ENCODE measurements at regions not wholly inside any gene's neighbourhood (a gene's known extent, or its start where the extent isn't known, plus 50 kb on each side); places are given as distances from the start of the nearest gene placed in this dataset.

- DNase-seq (ENCODE audit: low spot score): no peak
Observed at GRCh38 chr9:119092125-119092524, 277.1 kb downstream of the BRINP1 start.

- no peak for DNase-seq (ENCODE audit: low spot score)
Observed at GRCh38 chr9:119094086-119094485, 275.1 kb downstream of the BRINP1 start.

- DNase-seq (ENCODE audit: low spot score): no peak
Observed at GRCh38 chr9:119095072-119095471, 274.2 kb downstream of the BRINP1 start.

GRCh38 chr9:119101048-119101447, 268.2 kb downstream of the BRINP1 start:
- DNase-seq (ENCODE audit: low spot score): no peak

GRCh38 chr9:119114681-119115080, 254.6 kb downstream of the BRINP1 start:
- no peak for DNase-seq (ENCODE audit: low spot score)

Data from ecto neural progenitor cell (in vitro differentiated cells).